NCI-H748 treated with DMSO at 0.1 percent for 48 hours (cell line): ENCODE measurements at regions not wholly inside any gene's neighbourhood (a gene's known extent, or its start where the extent isn't known, plus 50 kb on each side); places are given as distances from the start of the nearest gene placed in this dataset.

ENCODE experiments used
- DNase-seq: peaks from one replicate; lab custom pipeline; 2025; lab: John Stamatoyannopoulos, UW

GRCh38 chr14:97299661-97300060 lies 502.5 kb downstream of the VRK1 start:
- peak; percentile 8 for DNase-seq

GRCh38 chr14:97301931-97302559 lies 504.9 kb downstream of the VRK1 start:
- DNase-seq, result no peak

GRCh38 chr14:97306133-97306759 lies 509.1 kb downstream of the VRK1 start:
- no peak for DNase-seq

- DNase-seq, result no peak
Observed at GRCh38 chr14:97306760-97307246, 509.6 kb downstream of the VRK1 start.

- no peak for DNase-seq
Observed at GRCh38 chr14:97311411-97311810, 514.2 kb downstream of the VRK1 start.

- DNase-seq, result no peak
Observed at GRCh38 chr14:97312910-97313309, 515.7 kb downstream of the VRK1 start.

- no peak for DNase-seq
Observed at GRCh38 chr14:97315790-97316189, 518.6 kb downstream of the VRK1 start.

- no peak for DNase-seq
Observed at GRCh38 chr14:97318380-97318779, 521.2 kb downstream of the VRK1 start.

GRCh38 chr14:97319691-97320090 lies 522.5 kb downstream of the VRK1 start:
- no peak for DNase-seq

GRCh38 chr14:97328743-97329142 lies 531.6 kb downstream of the VRK1 start:
- no peak for DNase-seq

GRCh38 chr14:97329701-97330100 lies 532.5 kb downstream of the VRK1 start:
- peak; percentile 67 for DNase-seq

GRCh38 chr14:97331058-97331457 lies 533.9 kb downstream of the VRK1 start:
- DNase-seq, result no peak

- DNase-seq, result no peak
Observed at GRCh38 chr14:97331526-97331925, 534.3 kb downstream of the VRK1 start.

GRCh38 chr14:97336179-97336578 lies 539.0 kb downstream of the VRK1 start:
- no peak for DNase-seq

- no peak for DNase-seq
Observed at GRCh38 chr14:97336816-97337215, 539.6 kb downstream of the VRK1 start.

- DNase-seq, result no peak
Observed at GRCh38 chr14:97337267-97337666, 540.1 kb downstream of the VRK1 start.

GRCh38 chr14:97337670-97338069 lies 540.5 kb downstream of the VRK1 start:
- no peak for DNase-seq

- DNase-seq, result no peak
Observed at GRCh38 chr14:97344666-97345065, 547.5 kb downstream of the VRK1 start.

- no peak for DNase-seq
Observed at GRCh38 chr14:97346675-97347074, 549.5 kb downstream of the VRK1 start.

GRCh38 chr14:97349463-97349862 lies 552.3 kb downstream of the VRK1 start:
- DNase-seq, result no peak

GRCh38 chr14:97349946-97350345 lies 552.8 kb downstream of the VRK1 start:
- DNase-seq, result no peak

- no peak for DNase-seq
Observed at GRCh38 chr14:97350415-97350814, 553.2 kb downstream of the VRK1 start.

- DNase-seq, result no peak
Observed at GRCh38 chr14:97350894-97351731, 553.9 kb downstream of the VRK1 start.
